ENCODE measurements at regions not wholly inside any gene's neighbourhood (a gene's known extent, or its start where the extent isn't known, plus 50 kb on each side); places are given as distances from the start of the nearest gene placed in this dataset.

- no peak for TF ChIP-seq CTCF (IDR thresholded peaks at IDR 0.05; ENCODE audit: insufficient read depth, missing control alignments)
- FAIRE-seq (no peak), DNase-seq (ENCODE audit: insufficient read length, low spot score) (no peak)
Measured at GRCh38 chr9:79145442-79145841, 426.3 kb upstream of the TLE4 start.

GRCh38 chr9:79149585-79149984 lies 422.2 kb upstream of the TLE4 start:
- no peak for DNase-seq (ENCODE audit: insufficient read length, low spot score)
- FAIRE-seq: no peak
- no peak for TF ChIP-seq CTCF (IDR thresholded peaks at IDR 0.05; ENCODE audit: insufficient read depth, missing control alignments)

GRCh38 chr9:79151791-79152190 lies 420.0 kb upstream of the TLE4 start:
- DNase-seq (ENCODE audit: insufficient read length, low spot score): no peak
- TF ChIP-seq CTCF (IDR thresholded peaks at IDR 0.05; ENCODE audit: insufficient read depth, missing control alignments): no peak
- peak; percentile 80 for FAIRE-seq

GRCh38 chr9:79152306-79152705 lies 419.5 kb upstream of the TLE4 start:
- no peak for FAIRE-seq

GRCh38 chr9:79154806-79155205 lies 417.0 kb upstream of the TLE4 start:
- FAIRE-seq (no peak), DNase-seq (ENCODE audit: insufficient read length, low spot score) (no peak)
- TF ChIP-seq CTCF (IDR thresholded peaks at IDR 0.05; ENCODE audit: insufficient read depth, missing control alignments): no peak

More at GRCh38 chr9:79152306-79152705, 419.5 kb upstream of the TLE4 start:
- DNase-seq (ENCODE audit: insufficient read length, low spot score): no peak
- TF ChIP-seq CTCF (IDR thresholded peaks at IDR 0.05; ENCODE audit: insufficient read depth, missing control alignments): no peak

- no peak for TF ChIP-seq CTCF (IDR thresholded peaks at IDR 0.05; ENCODE audit: insufficient read depth, missing control alignments)
- DNase-seq (ENCODE audit: insufficient read length, low spot score): no peak
- no peak for FAIRE-seq
Measured at GRCh38 chr9:79155308-79155707, 416.5 kb upstream of the TLE4 start.

- TF ChIP-seq CTCF (IDR thresholded peaks at IDR 0.05; ENCODE audit: insufficient read depth, missing control alignments): no peak
- DNase-seq (ENCODE audit: insufficient read length, low spot score) (no peak), FAIRE-seq (no peak)
Measured at GRCh38 chr9:79163544-79163943, 408.2 kb upstream of the TLE4 start.

Data from D721Med (cell line).